ENCODE measurements at regions not wholly inside any gene's neighbourhood (a gene's known extent, or its start where the extent isn't known, plus 50 kb on each side); places are given as distances from the start of the nearest gene placed in this dataset.

DNA sequence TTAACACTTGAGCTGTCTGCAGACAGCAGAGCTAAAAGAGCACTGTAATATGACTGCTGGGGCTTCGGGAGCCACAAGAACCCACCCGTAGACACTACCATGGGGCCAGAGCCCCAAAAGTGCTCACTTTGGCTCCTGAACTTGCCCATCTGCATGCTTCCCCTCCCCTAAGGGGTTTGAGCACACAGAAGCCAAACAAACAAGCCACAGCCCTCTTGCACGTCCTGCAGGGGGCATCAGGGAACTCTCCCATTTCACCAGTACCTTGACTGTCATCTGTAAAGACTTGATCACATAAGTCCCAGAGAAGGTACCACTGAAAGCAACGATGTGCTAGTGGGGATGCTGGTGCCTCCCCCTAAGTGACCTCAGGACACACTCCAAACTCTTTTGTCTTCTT is 681.8 kb downstream of the SEMA5A start:
- H3K79me2 ChIP-seq (ENCODE audit: control insufficient read depth, insufficient read depth, low read length), result no peaks in the 10 kb centered on the region
- SMC1A ChIA-PET (ENCODE audit: uncharacterized antibody, unreplicated experiment), result interaction anchor here (0.8 to 1.5 kb wide), 4 partner anchors 8 to 346 kb away, joined by 3 to 5 read pairs (median 4); no protein-coding TSS in a partner anchor
- H3K9me3 ChIP-seq (replicated peaks; ENCODE audit: control insufficient read depth, insufficient read depth, low read length), result no peaks in the 10 kb centered on the region
- H3K4me2 ChIP-seq (ENCODE audit: control insufficient read depth, insufficient read depth), result no peak overlapping the region
- CTCF ChIA-PET, result interaction anchor here (1.0 kb wide), 1 partner anchor 343 kb away, joined by 8 read pairs; no protein-coding TSS in a partner anchor
- no peak for DNase-seq (ENCODE audit: low read depth, low spot score)
- H4K20me1 ChIP-seq (ENCODE audit: control insufficient read depth, insufficient read depth), result no peaks in the 10 kb centered on the region
- no peaks in the 10 kb centered on the region for H3K27me3 ChIP-seq (replicated peaks in 1 of 2; ENCODE audit: control insufficient read depth in 2 of 2, insufficient read depth in 2 of 2, low read length in 1 of 2)
- no peaks in the 10 kb centered on the region for H3K4me1 ChIP-seq (ENCODE audit: control insufficient read depth, insufficient read depth, low read length)
- TF ChIP-seq SMC3 (IDR thresholded peaks at IDR 0.05; ENCODE audit: borderline replicate concordance, low read length), result peak; percentile 47; the same call in 1 of the 2 replicates
- TF ChIP-seq, protein P1, sequence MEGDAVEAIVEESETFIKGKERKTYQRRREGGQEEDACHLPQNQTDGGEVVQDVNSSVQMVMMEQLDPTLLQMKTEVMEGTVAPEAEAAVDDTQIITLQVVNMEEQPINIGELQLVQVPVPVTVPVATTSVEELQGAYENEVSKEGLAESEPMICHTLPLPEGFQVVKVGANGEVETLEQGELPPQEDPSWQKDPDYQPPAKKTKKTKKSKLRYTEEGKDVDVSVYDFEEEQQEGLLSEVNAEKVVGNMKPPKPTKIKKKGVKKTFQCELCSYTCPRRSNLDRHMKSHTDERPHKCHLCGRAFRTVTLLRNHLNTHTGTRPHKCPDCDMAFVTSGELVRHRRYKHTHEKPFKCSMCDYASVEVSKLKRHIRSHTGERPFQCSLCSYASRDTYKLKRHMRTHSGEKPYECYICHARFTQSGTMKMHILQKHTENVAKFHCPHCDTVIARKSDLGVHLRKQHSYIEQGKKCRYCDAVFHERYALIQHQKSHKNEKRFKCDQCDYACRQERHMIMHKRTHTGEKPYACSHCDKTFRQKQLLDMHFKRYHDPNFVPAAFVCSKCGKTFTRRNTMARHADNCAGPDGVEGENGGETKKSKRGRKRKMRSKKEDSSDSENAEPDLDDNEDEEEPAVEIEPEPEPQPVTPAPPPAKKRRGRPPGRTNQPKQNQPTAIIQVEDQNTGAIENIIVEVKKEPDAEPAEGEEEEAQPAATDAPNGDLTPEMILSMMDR (IDR thresholded peaks at IDR 0.05 in 2 of 3, conservative IDR thresholded peaks at IDR 0.05 in 1 of 3; ENCODE audit: control insufficient read depth in 2 of 3, extremely low read depth in 1 of 3, insufficient read depth in 1 of 3, low read depth in 3 of 3, low read length in 3 of 3), result peak; percentile 33 to 53 (median 51); a peak in 3 of 6 replicates
- no peak for TF ChIP-seq NR2C1 (IDR thresholded peaks at IDR 0.05)
- TF ChIP-seq RAD21 (IDR thresholded peaks at IDR 0.05; ENCODE audit: insufficient read depth, low read depth, low read length), result peak; percentile 47
- no peak for TF ChIP-seq HDAC6 (IDR thresholded peaks at IDR 0.05; ENCODE audit: unreplicated experiment)
- TF ChIP-seq, protein P2, sequence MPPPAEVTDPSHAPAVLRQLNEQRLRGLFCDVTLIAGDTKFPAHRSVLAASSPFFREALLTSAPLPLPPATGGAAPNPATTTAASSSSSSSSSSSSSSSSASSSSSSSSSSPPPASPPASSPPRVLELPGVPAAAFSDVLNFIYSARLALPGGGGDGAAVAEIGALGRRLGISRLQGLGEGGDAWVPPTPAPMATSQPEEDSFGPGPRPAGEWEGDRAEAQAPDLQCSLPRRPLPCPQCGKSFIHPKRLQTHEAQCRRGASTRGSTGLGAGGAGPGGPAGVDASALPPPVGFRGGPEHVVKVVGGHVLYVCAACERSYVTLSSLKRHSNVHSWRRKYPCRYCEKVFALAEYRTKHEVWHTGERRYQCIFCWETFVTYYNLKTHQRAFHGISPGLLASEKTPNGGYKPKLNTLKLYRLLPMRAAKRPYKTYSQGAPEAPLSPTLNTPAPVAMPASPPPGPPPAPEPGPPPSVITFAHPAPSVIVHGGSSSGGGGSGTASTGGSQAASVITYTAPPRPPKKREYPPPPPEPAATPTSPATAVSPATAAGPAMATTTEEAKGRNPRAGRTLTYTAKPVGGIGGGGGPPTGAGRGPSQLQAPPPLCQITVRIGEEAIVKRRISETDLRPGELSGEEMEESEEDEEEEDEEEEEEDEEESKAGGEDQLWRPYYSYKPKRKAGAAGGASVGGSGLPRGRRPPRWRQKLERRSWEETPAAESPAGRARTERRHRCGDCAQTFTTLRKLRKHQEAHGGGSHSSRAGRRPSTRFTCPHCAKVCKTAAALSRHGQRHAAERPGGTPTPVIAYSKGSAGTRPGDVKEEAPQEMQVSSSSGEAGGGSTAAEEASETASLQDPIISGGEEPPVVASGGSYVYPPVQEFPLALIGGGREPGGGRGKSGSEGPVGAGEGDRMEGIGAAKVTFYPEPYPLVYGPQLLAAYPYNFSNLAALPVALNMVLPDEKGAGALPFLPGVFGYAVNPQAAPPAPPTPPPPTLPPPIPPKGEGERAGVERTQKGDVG (CRISPR knock-in tag; IDR thresholded peaks at IDR 0.05), result no peak
- TF ChIP-seq, protein P3, sequence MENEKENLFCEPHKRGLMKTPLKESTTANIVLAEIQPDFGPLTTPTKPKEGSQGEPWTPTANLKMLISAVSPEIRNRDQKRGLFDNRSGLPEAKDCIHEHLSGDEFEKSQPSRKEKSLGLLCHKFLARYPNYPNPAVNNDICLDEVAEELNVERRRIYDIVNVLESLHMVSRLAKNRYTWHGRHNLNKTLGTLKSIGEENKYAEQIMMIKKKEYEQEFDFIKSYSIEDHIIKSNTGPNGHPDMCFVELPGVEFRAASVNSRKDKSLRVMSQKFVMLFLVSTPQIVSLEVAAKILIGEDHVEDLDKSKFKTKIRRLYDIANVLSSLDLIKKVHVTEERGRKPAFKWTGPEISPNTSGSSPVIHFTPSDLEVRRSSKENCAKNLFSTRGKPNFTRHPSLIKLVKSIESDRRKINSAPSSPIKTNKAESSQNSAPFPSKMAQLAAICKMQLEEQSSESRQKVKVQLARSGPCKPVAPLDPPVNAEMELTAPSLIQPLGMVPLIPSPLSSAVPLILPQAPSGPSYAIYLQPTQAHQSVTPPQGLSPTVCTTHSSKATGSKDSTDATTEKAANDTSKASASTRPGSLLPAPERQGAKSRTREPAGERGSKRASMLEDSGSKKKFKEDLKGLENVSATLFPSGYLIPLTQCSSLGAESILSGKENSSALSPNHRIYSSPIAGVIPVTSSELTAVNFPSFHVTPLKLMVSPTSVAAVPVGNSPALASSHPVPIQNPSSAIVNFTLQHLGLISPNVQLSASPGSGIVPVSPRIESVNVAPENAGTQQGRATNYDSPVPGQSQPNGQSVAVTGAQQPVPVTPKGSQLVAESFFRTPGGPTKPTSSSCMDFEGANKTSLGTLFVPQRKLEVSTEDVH (IDR thresholded peaks at IDR 0.05; ENCODE audit: low read depth, partially characterized antibody), result no peak
- TF ChIP-seq, protein P4, sequence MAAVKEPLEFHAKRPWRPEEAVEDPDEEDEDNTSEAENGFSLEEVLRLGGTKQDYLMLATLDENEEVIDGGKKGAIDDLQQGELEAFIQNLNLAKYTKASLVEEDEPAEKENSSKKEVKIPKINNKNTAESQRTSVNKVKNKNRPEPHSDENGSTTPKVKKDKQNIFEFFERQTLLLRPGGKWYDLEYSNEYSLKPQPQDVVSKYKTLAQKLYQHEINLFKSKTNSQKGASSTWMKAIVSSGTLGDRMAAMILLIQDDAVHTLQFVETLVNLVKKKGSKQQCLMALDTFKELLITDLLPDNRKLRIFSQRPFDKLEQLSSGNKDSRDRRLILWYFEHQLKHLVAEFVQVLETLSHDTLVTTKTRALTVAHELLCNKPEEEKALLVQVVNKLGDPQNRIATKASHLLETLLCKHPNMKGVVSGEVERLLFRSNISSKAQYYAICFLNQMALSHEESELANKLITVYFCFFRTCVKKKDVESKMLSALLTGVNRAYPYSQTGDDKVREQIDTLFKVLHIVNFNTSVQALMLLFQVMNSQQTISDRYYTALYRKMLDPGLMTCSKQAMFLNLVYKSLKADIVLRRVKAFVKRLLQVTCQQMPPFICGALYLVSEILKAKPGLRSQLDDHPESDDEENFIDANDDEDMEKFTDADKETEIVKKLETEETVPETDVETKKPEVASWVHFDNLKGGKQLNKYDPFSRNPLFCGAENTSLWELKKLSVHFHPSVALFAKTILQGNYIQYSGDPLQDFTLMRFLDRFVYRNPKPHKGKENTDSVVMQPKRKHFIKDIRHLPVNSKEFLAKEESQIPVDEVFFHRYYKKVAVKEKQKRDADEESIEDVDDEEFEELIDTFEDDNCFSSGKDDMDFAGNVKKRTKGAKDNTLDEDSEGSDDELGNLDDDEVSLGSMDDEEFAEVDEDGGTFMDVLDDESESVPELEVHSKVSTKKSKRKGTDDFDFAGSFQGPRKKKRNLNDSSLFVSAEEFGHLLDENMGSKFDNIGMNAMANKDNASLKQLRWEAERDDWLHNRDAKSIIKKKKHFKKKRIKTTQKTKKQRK (IDR thresholded peaks at IDR 0.05; ENCODE audit: low read depth, low read length), result no peak
- no peak for TF ChIP-seq NR2C2 (IDR thresholded peaks at IDR 0.05; ENCODE audit: borderline replicate concordance, control insufficient read depth, insufficient read length, low read depth)
- ATAC-seq, result peak; percentile 80
- H3K27ac ChIP-seq (ENCODE audit: control insufficient read depth, insufficient read depth), result no peak overlapping the region
- no peaks in the 10 kb centered on the region for H3K36me3 ChIP-seq (ENCODE audit: control insufficient read depth in 2 of 2, insufficient read depth in 2 of 2, low read length in 1 of 2)
- 1% methylated on average over 4 of the region's 4 CpGs for WGBS (ENCODE audit: insufficient coverage, insufficient replicate concordance, low lambda C conversion rate, missing lambda C conversion rate)
- RAD21 ChIA-PET (ENCODE audit: unreplicated experiment), result interaction anchor here (0.8 to 1.6 kb wide), 5 partner anchors 90 to 344 kb away, joined by 3 to 4 read pairs (median 4); no protein-coding TSS in a partner anchor
- in situ Hi-C loops (cut with MboI) (loop anchor here (10.0 kb wide), 1 partner anchor 341 kb away; no protein-coding TSS in a partner anchor), intact Hi-C loops (cut with micrococcal nuclease; ENCODE audit: unreplicated experiment) (loop anchor here (1.0 kb wide), 1 partner anchor 345 kb away; no protein-coding TSS in a partner anchor)
- POLR2A ChIA-PET, result no interaction called here
- no peak overlapping the region for H3K9ac ChIP-seq (ENCODE audit: control insufficient read depth, insufficient read depth, low read length)
- no peak overlapping the region for H3K4me3 ChIP-seq
- no TSS peak for BruUV-seq (replicated peaks)
- no peak overlapping the region for H2AFZ ChIP-seq (ENCODE audit: control insufficient read depth, low read depth, low read length)
- no peak for FAIRE-seq

Measured in GM12878 (cell line).